Esophagus squamous epithelium (tissue), 5 donors: ENCODE measurements at regions not wholly inside any gene's neighbourhood (a gene's known extent, or its start where the extent isn't known, plus 50 kb on each side); places are given as distances from the start of the nearest gene placed in this dataset.
"Not testable (repeated sequence)": the region's sequence is repeated elsewhere in the genome, so short reads cannot be mapped to it uniquely, and the experiment has no call there.

Experiments
- DNase-seq: peaks from one replicate; lab custom pipeline; 2025; lab: John Stamatoyannopoulos, UW
- H3K27ac ChIP-seq, 4 donors: fragments of 200-600 bp; sonication (generic); one replicate each; pipeline ENCODE4 v1.5.1; 2016 to 2019; ENCODE audit warnings: mild to moderate bottlenecking in 1 of 4
- H3K27me3 ChIP-seq, 4 donors: fragments of 200-600 bp; sonication (generic); 1 replicate in 3 of 4; 2 replicates in 1 of 4; pipeline versions ENCODE4 v1.5.1 to v1.6.0; 2017 to 2021; ENCODE audit warnings: antibody characterized with exemption in 1 of 4
- H3K36me3 ChIP-seq, 3 donors: fragments of 200-600 bp; sonication (generic); one replicate each; pipeline ENCODE4 v1.5.1; 2016 to 2019
- H3K4me1 ChIP-seq, 3 donors: fragments of 200-600 bp; sonication (generic); one replicate each; pipeline ENCODE4 v1.5.1; 2017 to 2019
- H3K4me3 ChIP-seq, 4 donors: fragments of 200-600 bp; sonication (generic); 1 replicate in 3 of 4; 2 replicates in 1 of 4; pipeline ENCODE4 v1.5.1; 2016 to 2019; ENCODE audit warnings: mild to moderate bottlenecking in 2 of 4, moderate library complexity in 1 of 4
- H3K9me3 ChIP-seq, 3 donors: fragments of 200-600 bp; sonication (generic); one replicate each; pipeline ENCODE4 v1.5.1; 2016 to 2019
- POLR2A ChIP-seq, 4 donors: fragments of 450-650 bp; IDR thresholded peaks; one replicate each; pipeline ENCODE4 v1.6.1; 2017; ENCODE audit warnings: antibody characterized with exemption in 4 of 4, mild to moderate bottlenecking in 4 of 4, moderate library complexity in 3 of 4
- WGBS, 2 donors: methylation state at CpG; one replicate each; pipeline ENCODE4 v1.1.5; 2018; 5-methylcytosine and 5-hydroxymethylcytosine counted together
- intact Hi-C: fragments of 100-400 bp; cut with DNase I; formaldehyde crosslinking; loops from one replicate; pipeline ENCODE4 v1.15.0; 2022
- TF ChIP-seq, protein P1 (sequence below), 6 experiments: fragments of 450-650 bp in 4 of 6; fragments of 200-600 bp in 2 of 6; sonication (generic) in 2 of 6; IDR thresholded peaks; one replicate each; pipeline ENCODE4 v1.5.1; 2016 to 2019; ENCODE audit warnings: antibody characterized with exemption in 6 of 6, mild to moderate bottlenecking in 4 of 6, moderate library complexity in 4 of 6
- donor health status: DM: yes; HTN: yes; CAD: no.

DNA sequence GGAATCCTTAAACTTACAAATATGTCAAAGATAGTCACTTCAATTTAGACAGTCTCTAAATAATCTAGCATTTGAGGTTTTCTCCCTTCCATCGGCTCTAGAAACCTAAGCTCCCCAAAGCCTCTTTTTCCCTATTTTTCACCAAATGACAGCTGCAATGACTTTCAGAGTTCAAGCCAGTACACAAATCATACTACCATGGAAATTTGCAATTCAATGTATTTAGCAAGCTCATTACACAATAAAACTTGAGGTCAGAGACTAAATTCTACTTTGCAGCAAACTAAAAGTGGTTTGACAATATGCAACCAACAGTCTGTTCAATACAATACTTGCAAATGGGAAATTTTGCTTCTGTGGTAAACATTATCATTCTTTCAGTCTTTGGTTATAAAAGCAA lies 80.3 kb downstream of the SKIDA1 start:
- intact Hi-C loops, result no loop called here
- Histone ChIP-seq H3K4me3 (no peak overlapping the region), H3K27ac (no peak overlapping the region), H3K9me3 (no peaks in the 10 kb centered on the region), H3K36me3 (no peaks in the 10 kb centered on the region), H3K27me3 (no peaks in the 10 kb centered on the region), H3K4me1 (no peaks in the 10 kb centered on the region)
- no peak for TF ChIP-seq POLR2A (IDR thresholded peaks at IDR 0.05)
- TF ChIP-seq, protein P1, sequence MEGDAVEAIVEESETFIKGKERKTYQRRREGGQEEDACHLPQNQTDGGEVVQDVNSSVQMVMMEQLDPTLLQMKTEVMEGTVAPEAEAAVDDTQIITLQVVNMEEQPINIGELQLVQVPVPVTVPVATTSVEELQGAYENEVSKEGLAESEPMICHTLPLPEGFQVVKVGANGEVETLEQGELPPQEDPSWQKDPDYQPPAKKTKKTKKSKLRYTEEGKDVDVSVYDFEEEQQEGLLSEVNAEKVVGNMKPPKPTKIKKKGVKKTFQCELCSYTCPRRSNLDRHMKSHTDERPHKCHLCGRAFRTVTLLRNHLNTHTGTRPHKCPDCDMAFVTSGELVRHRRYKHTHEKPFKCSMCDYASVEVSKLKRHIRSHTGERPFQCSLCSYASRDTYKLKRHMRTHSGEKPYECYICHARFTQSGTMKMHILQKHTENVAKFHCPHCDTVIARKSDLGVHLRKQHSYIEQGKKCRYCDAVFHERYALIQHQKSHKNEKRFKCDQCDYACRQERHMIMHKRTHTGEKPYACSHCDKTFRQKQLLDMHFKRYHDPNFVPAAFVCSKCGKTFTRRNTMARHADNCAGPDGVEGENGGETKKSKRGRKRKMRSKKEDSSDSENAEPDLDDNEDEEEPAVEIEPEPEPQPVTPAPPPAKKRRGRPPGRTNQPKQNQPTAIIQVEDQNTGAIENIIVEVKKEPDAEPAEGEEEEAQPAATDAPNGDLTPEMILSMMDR (IDR thresholded peaks at IDR 0.05), result no peak
- no peak for DNase-seq
- WGBS, 2 donors, result 80% methylated on average over 1 of the region's 1 CpG

- no peaks in the 10 kb centered on the region for H3K36me3 ChIP-seq
- H3K9me3 ChIP-seq, result no peaks in the 10 kb centered on the region
- H3K4me3 ChIP-seq, result no peak overlapping the region
- TF ChIP-seq, protein P1 (IDR thresholded peaks at IDR 0.05), result no peak
- no peak for TF ChIP-seq POLR2A (IDR thresholded peaks at IDR 0.05)
- no peaks in the 10 kb centered on the region for H3K4me1 ChIP-seq
- H3K27me3 ChIP-seq, result no peaks in the 10 kb centered on the region
- 90 to 92% methylated on average over 2 of the region's 2 CpGs for WGBS, 2 donors
- no peak overlapping the region for H3K27ac ChIP-seq
- no peak for DNase-seq
- intact Hi-C loops, result no loop called here
These were observed 83.9 kb downstream of the SKIDA1 start for GRCh38 chr10:21441625-21442024.

DNA sequence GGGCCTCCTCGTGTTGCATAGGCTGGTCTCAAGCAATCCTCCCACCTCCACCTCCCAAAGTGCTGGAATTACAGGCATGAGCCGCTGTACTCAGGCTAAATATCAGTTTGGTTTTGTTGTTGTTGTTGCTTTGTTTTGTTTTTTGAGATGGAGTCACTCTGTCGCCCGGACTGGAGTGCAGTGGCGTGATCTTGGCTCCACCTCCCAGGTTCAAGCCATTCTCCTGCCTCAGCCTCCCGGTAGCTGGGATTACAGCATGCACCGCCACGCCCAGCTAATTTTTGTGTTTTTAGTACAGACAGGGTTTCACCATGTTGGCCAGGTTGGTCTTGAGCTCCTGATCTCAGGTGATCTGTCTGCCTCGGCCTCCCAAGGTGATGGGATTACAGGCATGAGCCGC lies 86.6 kb downstream of the SKIDA1 start:
- intact Hi-C loops, H3K27ac ChIP-seq, DNase-seq, H3K4me3 ChIP-seq, H3K4me1 ChIP-seq, H3K9me3 ChIP-seq, H3K36me3 ChIP-seq, H3K27me3 ChIP-seq: not testable (repeated sequence)
- 62 to 74% methylated on average over 10 of the region's 10 CpGs for WGBS, 2 donors

- Histone ChIP-seq H3K27me3 (no peaks in the 10 kb centered on the region), H3K27ac (no peak overlapping the region), H3K36me3 (no peaks in the 10 kb centered on the region), H3K4me1 (no peaks in the 10 kb centered on the region), H3K4me3 (no peak overlapping the region), H3K9me3 (no peaks in the 10 kb centered on the region)
- intact Hi-C loops, result no loop called here
- TF ChIP-seq, protein P1 (IDR thresholded peaks at IDR 0.05), result no peak
- no peak for TF ChIP-seq POLR2A (IDR thresholded peaks at IDR 0.05)
- DNase-seq, result no peak
- 79 to 81% methylated on average over 8 of the region's 8 CpGs for WGBS, 2 donors
These were observed 87.6 kb downstream of the SKIDA1 start for GRCh38 chr10:21437770-21438382.

DNA sequence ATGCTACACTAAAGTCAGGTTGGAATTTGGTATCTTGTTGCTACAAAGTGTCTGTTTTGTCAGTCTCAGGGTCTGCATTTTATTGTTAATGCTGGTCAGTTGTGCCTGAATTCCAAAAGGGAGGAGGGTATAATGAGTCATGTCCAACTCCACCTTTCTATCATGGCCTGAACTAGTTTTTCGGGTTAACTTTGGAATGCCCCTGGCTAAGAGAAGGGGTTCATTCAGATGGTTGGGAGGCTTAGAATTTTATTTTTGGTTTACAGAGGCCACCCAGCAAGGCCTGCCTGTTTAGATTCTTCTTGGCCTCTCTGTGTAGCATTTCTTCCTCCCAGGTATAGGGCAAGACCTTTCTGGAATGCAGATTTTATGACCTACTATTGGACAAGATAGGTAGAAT lies 93.2 kb downstream of the SKIDA1 start:
- intact Hi-C loops, result no loop called here
- H3K4me1 ChIP-seq, result peaks cover 0 to 11% (median 0%) of the 10 kb centered on the region in 3 donors
- TF ChIP-seq, protein P1 (IDR thresholded peaks at IDR 0.05), result no peak
- TF ChIP-seq POLR2A (IDR thresholded peaks at IDR 0.05), result no peak
- no peak overlapping the region for H3K4me3 ChIP-seq
- DNase-seq, result no peak
- H3K9me3 ChIP-seq, result no peaks in the 10 kb centered on the region
- no peak overlapping the region for H3K27ac ChIP-seq
- 22 to 38% methylated on average over 1 of the region's 1 CpG for WGBS, 2 donors
- H3K27me3 ChIP-seq, result no peaks in the 10 kb centered on the region
- H3K36me3 ChIP-seq, result no peaks in the 10 kb centered on the region

DNA sequence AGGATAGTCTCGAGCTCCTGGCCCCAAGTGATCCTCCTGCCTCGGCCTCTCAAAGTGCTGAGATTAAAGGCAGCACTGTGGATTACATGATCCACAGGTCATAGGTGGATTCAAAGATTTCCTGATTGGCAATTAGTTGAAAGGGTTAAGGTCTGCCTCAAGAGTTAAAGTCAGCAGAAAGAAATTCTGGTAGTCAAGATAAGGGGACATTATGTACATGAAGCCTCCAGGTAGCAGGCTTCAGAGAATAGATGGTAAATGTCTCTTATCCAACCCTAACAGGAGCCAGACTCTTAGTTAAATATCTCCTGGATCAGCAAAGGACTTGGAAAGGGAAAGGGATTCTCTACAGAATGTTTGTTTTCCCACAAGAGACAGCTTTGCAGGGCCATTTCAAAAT lies 93.7 kb downstream of the SKIDA1 start:
- H3K4me1 ChIP-seq, result peaks cover 0 to 11% (median 0%) of the 10 kb centered on the region in 3 donors
- intact Hi-C loops, result no loop called here
- DNase-seq, result no peak
- no peak for TF ChIP-seq POLR2A (IDR thresholded peaks at IDR 0.05)
- TF ChIP-seq, protein P1 (IDR thresholded peaks at IDR 0.05), result no peak
- H3K36me3 ChIP-seq, result no peaks in the 10 kb centered on the region
- 94% methylated on average over 2 of the region's 2 CpGs; no CpG with 5 or more reads in 1 of the 2 donors for WGBS, 2 donors
- H3K27me3 ChIP-seq, result no peaks in the 10 kb centered on the region
- H3K27ac ChIP-seq, result no peak overlapping the region
- no peak overlapping the region for H3K4me3 ChIP-seq
- no peaks in the 10 kb centered on the region for H3K9me3 ChIP-seq
